BLaER1 (cell line): ENCODE measurements at regions not wholly inside any gene's neighbourhood (a gene's known extent, or its start where the extent isn't known, plus 50 kb on each side); places are given as distances from the start of the nearest gene placed in this dataset.

Experiments used
- H3K27ac ChIP-seq: shearing (Covaris generic); formaldehyde crosslinking; 2 replicates; pipeline ENCODE4 v1.8.1; 2022
- H3K27me3 ChIP-seq: shearing (Covaris generic); formaldehyde crosslinking; 2 replicates; pipeline ENCODE4 v1.8.1; 2022
- H3K36me3 ChIP-seq: shearing (Covaris generic); formaldehyde crosslinking; 2 replicates; pipeline ENCODE4 v1.8.1; 2022
- H3K4me1 ChIP-seq: shearing (Covaris generic); formaldehyde crosslinking; 2 replicates; pipeline ENCODE4 v1.8.1; 2022
- H3K4me2 ChIP-seq: shearing (Covaris generic); formaldehyde crosslinking; 2 replicates; pipeline ENCODE4 v1.8.1; 2022
- H3K4me3 ChIP-seq: shearing (Covaris generic); formaldehyde crosslinking; 2 replicates; pipeline ENCODE4 v1.8.1; 2022
- H3K9ac ChIP-seq: shearing (Covaris generic); formaldehyde crosslinking; 2 replicates; pipeline ENCODE4 v1.8.1; 2022
- H3K9me3 ChIP-seq: shearing (Covaris generic); formaldehyde crosslinking; 2 replicates; pipeline ENCODE4 v1.8.1; 2022
- H4K20me1 ChIP-seq: shearing (Covaris generic); formaldehyde crosslinking; 2 replicates; pipeline ENCODE4 v1.8.1; 2022
- Cebpa-rat ChIP-seq: shearing (Covaris generic); IDR thresholded peaks from 2 replicates; pipeline ENCODE4 v1.8.1; 2022

DNA sequence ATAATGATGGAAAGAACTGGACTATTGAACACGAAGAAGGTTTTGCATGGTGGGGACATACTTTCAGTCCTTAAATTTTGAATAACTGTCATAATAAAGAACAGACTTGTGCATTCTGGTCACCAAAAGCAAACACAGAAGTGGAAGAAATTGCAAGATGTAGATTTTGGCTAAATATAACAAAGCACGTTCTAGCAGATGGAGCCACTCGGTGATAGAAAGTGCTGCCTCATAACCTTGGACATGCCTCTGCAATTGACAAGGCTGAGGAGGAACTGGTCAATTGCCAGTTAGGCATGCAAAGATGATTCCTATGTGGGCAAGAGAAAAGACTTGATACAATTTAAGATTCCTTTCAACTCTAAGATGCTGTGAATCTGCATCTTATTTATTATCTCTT is 244.1 kb upstream of the ZC3H12C start:
- no peaks in the 10 kb centered on the region for H3K4me1 ChIP-seq
- H3K9me3 ChIP-seq = no peaks in the 10 kb centered on the region
- H3K27ac ChIP-seq = no peak overlapping the region
- H3K27me3 ChIP-seq = no peaks in the 10 kb centered on the region
- H3K9ac ChIP-seq = no peak overlapping the region
- no peaks in the 10 kb centered on the region for H4K20me1 ChIP-seq
- H3K4me3 ChIP-seq = no peak overlapping the region
- no peak for TF ChIP-seq Cebpa-rat
- H3K36me3 ChIP-seq = no peaks in the 10 kb centered on the region
- H3K4me2 ChIP-seq = no peak overlapping the region

GRCh38 chr11:109849946-109850345 is 243.2 kb upstream of the ZC3H12C start:
- no peaks in the 10 kb centered on the region for H3K9me3 ChIP-seq
- H3K4me3 ChIP-seq = no peak overlapping the region
- no peak overlapping the region for H3K4me2 ChIP-seq
- H4K20me1 ChIP-seq = no peaks in the 10 kb centered on the region
- H3K9ac ChIP-seq = no peak overlapping the region
- no peaks in the 10 kb centered on the region for H3K4me1 ChIP-seq
- no peak for TF ChIP-seq Cebpa-rat
- no peaks in the 10 kb centered on the region for H3K36me3 ChIP-seq
- H3K27me3 ChIP-seq = no peaks in the 10 kb centered on the region
- no peak overlapping the region for H3K27ac ChIP-seq

GRCh38 chr11:109851780-109852390 is 241.3 kb upstream of the ZC3H12C start:
- H4K20me1 ChIP-seq = no peaks in the 10 kb centered on the region
- H3K27me3 ChIP-seq = no peaks in the 10 kb centered on the region
- H3K4me3 ChIP-seq = no peak overlapping the region
- TF ChIP-seq Cebpa-rat = no peak
- H3K9me3 ChIP-seq = no peaks in the 10 kb centered on the region
- H3K9ac ChIP-seq = no peak overlapping the region
- H3K4me1 ChIP-seq = no peaks in the 10 kb centered on the region
- no peak overlapping the region for H3K27ac ChIP-seq
- H3K36me3 ChIP-seq = no peaks in the 10 kb centered on the region
- no peak overlapping the region for H3K4me2 ChIP-seq

DNA sequence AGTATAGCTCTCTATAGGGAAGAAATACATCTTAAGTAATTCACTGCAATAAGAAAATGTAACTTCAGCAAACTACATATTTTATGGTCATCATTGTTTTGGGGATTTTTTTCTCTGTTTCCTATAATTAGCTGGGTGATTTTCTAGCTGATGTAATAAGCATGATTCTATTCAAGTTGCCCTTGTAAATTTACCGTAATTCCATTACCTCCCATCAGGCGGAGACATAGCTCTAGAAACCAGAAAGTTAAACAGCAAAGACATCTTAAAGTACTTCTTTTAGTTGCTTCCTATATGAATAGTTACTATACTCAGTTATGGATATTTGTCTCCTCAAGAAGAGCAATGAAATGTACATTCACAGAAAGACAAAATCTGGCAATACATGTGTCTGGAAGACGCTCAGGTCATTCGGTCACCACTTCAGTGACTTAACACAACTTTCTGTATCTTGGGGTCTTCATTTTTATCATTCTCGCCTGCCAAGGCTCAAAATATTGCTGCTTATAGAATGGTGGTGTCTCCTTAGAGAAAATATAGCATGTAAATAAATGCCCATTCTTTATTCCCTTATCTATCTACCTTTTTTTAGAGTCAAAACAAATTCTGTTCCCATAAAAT is 239.9 kb upstream of the ZC3H12C start:
- no peak for TF ChIP-seq Cebpa-rat
- Histone ChIP-seq H3K4me2 (no peak overlapping the region), H3K9ac (no peak overlapping the region)

GRCh38 chr11:109854731-109855130 is 238.5 kb upstream of the ZC3H12C start:
- Histone ChIP-seq H3K4me3 (no peak overlapping the region), H3K9ac (no peak overlapping the region), H3K4me1 (no peaks in the 10 kb centered on the region), H3K27me3 (no peaks in the 10 kb centered on the region), H3K4me2 (no peak overlapping the region), H3K36me3 (no peaks in the 10 kb centered on the region), H4K20me1 (no peaks in the 10 kb centered on the region), H3K9me3 (no peaks in the 10 kb centered on the region), H3K27ac (no peak overlapping the region)
- no peak for TF ChIP-seq Cebpa-rat

More for the DNA sequence above, 239.9 kb upstream of the ZC3H12C start:
- Histone ChIP-seq H4K20me1 (no peaks in the 10 kb centered on the region), H3K4me1 (no peaks in the 10 kb centered on the region), H3K27me3 (no peaks in the 10 kb centered on the region), H3K36me3 (no peaks in the 10 kb centered on the region), H3K27ac (no peak overlapping the region), H3K4me3 (no peak overlapping the region), H3K9me3 (no peaks in the 10 kb centered on the region)

DNA sequence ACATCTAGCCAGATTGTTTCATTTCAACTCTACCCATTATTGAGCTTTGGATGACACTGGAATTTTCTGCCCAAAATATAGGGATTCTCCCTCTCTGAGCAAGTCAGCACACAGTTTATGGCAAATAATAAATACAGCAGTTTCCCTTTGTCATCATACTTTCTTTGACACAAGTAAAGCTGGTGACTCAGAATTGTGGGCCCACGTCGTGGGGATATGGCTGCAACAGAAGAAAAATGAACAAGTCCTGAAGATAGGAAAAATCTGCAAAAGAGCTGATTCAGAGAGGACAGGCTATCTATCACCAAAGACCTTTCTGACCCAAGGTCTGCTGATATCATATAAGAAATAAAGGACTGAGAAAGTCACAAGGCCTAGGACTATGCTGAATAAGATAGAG is 236.3 kb upstream of the ZC3H12C start:
- Histone ChIP-seq H3K4me3 (no peak overlapping the region), H3K4me1 (no peaks in the 10 kb centered on the region), H3K4me2 (no peak overlapping the region), H3K36me3 (no peaks in the 10 kb centered on the region), H3K9me3 (no peaks in the 10 kb centered on the region), H4K20me1 (no peaks in the 10 kb centered on the region), H3K27me3 (no peaks in the 10 kb centered on the region), H3K9ac (no peak overlapping the region), H3K27ac (no peak overlapping the region)
- TF ChIP-seq Cebpa-rat = no peak

DNA sequence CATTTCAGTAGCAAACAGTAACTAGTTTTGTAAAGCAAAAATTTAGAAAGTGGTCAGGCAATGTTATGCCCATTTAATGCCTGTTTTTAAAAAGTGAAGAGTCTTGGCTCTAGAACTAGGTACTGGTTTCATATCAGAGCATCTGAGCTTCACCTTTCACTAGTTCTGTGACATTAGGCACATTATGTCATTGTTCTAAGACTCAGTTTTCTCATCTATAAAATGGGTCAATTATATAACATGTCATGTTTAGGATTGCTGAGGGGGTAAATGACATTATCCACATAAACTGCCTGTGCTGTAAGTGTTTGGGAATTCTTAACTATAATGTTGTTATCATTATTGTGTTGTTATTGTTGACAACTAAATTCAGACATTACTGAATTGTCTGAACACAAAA is 235.6 kb upstream of the ZC3H12C start:
- H3K9ac ChIP-seq = no peak overlapping the region
- no peaks in the 10 kb centered on the region for H3K9me3 ChIP-seq
- H3K4me2 ChIP-seq = no peak overlapping the region
- H3K36me3 ChIP-seq = no peaks in the 10 kb centered on the region
- H4K20me1 ChIP-seq = no peaks in the 10 kb centered on the region
- H3K4me1 ChIP-seq = no peaks in the 10 kb centered on the region
- no peak overlapping the region for H3K27ac ChIP-seq
- H3K27me3 ChIP-seq = no peaks in the 10 kb centered on the region
- TF ChIP-seq Cebpa-rat = no peak
- H3K4me3 ChIP-seq = no peak overlapping the region

GRCh38 chr11:109858152-109858551 is 235.0 kb upstream of the ZC3H12C start:
- Histone ChIP-seq H3K4me1 (no peaks in the 10 kb centered on the region), H3K27ac (no peak overlapping the region), H3K36me3 (no peaks in the 10 kb centered on the region), H3K4me3 (no peak overlapping the region), H4K20me1 (no peaks in the 10 kb centered on the region), H3K9ac (no peak overlapping the region), H3K9me3 (no peaks in the 10 kb centered on the region), H3K27me3 (no peaks in the 10 kb centered on the region), H3K4me2 (no peak overlapping the region)
- no peak for TF ChIP-seq Cebpa-rat

DNA sequence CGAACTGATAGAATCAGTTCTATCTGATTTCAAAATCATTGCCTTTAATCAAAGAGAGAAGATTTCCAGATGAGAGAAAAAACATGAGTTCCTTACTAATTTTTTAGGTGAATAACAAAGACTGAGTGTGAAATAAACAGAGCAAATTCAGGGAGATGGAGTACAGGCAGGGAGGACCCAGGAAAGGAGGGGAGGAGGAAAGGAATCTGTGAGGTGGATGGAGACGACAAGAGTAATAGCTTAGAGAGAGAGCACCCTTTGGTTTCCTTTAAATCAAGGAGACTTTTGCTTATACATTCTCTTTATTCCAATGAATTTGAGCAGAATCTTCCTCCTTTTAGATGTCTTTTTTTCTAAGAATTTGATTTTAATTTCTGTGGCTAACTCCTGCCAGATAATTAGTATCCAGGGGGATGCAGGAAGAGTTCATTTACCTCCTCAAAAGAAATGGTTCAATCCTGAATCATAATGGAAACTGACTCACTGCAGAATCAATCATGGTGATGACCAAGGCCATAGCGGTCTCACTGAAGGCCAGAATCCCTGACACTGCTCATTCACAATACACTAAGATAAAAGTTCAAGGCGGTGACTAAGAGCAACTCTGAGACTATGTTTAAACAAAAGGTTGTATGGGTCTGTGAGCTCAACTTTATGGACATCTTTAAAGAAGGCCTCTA is 234.0 kb upstream of the ZC3H12C start:
- Histone ChIP-seq H3K4me2 (no peak overlapping the region), H3K27me3 (no peaks in the 10 kb centered on the region), H4K20me1 (no peaks in the 10 kb centered on the region), H3K4me3 (no peak overlapping the region), H3K9ac (no peak overlapping the region), H3K27ac (no peak overlapping the region), H3K9me3 (no peaks in the 10 kb centered on the region), H3K4me1 (peaks cover 3% of the 10 kb centered on the region), H3K36me3 (no peaks in the 10 kb centered on the region)
- no peak for TF ChIP-seq Cebpa-rat

- TF ChIP-seq Cebpa-rat = no peak
These were observed 230.4 kb upstream of the ZC3H12C start for GRCh38 chr11:109862835-109863234.

More at GRCh38 chr11:109862835-109863234, 230.4 kb upstream of the ZC3H12C start:
- Histone ChIP-seq H3K9me3 (no peaks in the 10 kb centered on the region), H4K20me1 (no peaks in the 10 kb centered on the region), H3K27ac (no peak overlapping the region), H3K9ac (no peak overlapping the region), H3K4me2 (no peak overlapping the region), H3K36me3 (no peaks in the 10 kb centered on the region), H3K4me1 (peaks cover 18% of the 10 kb centered on the region), H3K4me3 (no peak overlapping the region), H3K27me3 (no peaks in the 10 kb centered on the region)
